Activated naive CD8-positive, alpha-beta T cell treated with anti-CD3 and anti-CD28 coated beads, Interleukin-2, amount 50 U/mL, for 24 hours (primary cell): ENCODE measurements at regions not wholly inside any gene's neighbourhood (a gene's known extent, or its start where the extent isn't known, plus 50 kb on each side); places are given as distances from the start of the nearest gene placed in this dataset.

Experiments
- ATAC-seq: fragments of 150-1000 bp; cut with Tn5 transposase; one replicate; pipeline ENCODE4 v1.10.0; 2021
- DNase-seq: peaks from one replicate; pipeline ENCODE4 v3.0.0; 2021
- H3K27ac Mint-ChIP-seq: one replicate; pipeline ENCODE4 v1.8.0; 2021; ENCODE audit warnings: mild to moderate bottlenecking, mixed read lengths
- H3K27me3 Mint-ChIP-seq: one replicate; pipeline ENCODE4 v1.8.0; 2021; ENCODE audit warnings: mixed read lengths
- H3K36me3 Mint-ChIP-seq: one replicate; pipeline ENCODE4 v1.8.0; 2021; ENCODE audit warnings: low read depth, mixed read lengths
- H3K4me1 Mint-ChIP-seq: one replicate; pipeline ENCODE4 v1.8.0; 2021; ENCODE audit warnings: mixed read lengths
- H3K4me3 Mint-ChIP-seq: one replicate; pipeline ENCODE4 v1.8.0; 2021; ENCODE audit warnings: mild to moderate bottlenecking, moderate library complexity, mixed read lengths
- H3K9me3 Mint-ChIP-seq: one replicate; pipeline ENCODE4 v1.8.0; 2021; ENCODE audit warnings: mixed read lengths

DNA sequence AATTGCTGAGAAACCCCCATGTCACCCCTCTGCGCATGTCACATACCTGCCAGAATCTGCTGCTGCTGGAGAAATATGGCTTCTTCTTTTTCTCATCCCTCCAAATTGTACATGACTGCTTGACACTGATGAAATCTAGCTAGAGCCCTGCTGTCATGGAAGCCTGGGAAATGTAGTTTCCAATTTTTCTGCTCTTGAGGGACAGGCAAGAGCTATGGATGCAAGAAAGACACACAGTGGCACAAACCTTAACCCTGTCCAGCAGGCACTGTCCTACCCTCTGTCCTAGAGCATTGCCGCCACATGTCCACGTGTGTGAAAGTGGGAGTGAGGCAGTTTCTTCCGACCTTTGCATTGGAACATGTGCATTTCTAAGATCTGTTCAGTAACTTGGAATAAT is 255.5 kb upstream of the SEMA6A start:
- Mint-ChIP-seq H3K4me1 (no peaks in the 10 kb centered on the region), H3K4me3 (no peak overlapping the region), H3K27me3 (peaks cover 1% of the 10 kb centered on the region), H3K36me3 (no peaks in the 10 kb centered on the region), H3K27ac (no peak overlapping the region), H3K9me3 (no peaks in the 10 kb centered on the region)
- ATAC-seq (no peak), DNase-seq (no peak)

DNA sequence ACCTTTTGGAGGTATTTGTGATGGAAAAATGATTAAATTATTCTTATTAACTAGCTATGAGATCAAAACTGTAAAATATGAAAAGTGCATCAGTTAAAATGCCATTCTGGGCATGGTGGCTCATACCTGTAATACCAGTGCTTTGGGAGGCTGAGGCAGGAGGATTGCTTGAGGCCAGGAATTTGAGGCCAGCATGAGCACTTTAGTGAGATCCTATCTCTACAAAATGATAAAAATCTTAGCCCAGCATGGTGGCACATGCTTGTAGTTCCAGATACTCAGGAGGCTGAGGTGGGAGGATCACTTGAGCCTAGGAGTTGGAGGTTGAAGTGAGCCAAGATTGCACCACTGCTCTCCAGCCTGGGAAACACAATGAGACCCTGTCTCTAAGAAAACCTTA is 252.5 kb upstream of the SEMA6A start:
- Mint-ChIP-seq H3K4me1 (no peaks in the 10 kb centered on the region), H3K36me3 (no peaks in the 10 kb centered on the region), H3K27ac (no peak overlapping the region), H3K9me3 (no peaks in the 10 kb centered on the region), H3K4me3 (no peak overlapping the region), H3K27me3 (peaks cover 1% of the 10 kb centered on the region)
- no peak for DNase-seq
- no peak for ATAC-seq

DNA sequence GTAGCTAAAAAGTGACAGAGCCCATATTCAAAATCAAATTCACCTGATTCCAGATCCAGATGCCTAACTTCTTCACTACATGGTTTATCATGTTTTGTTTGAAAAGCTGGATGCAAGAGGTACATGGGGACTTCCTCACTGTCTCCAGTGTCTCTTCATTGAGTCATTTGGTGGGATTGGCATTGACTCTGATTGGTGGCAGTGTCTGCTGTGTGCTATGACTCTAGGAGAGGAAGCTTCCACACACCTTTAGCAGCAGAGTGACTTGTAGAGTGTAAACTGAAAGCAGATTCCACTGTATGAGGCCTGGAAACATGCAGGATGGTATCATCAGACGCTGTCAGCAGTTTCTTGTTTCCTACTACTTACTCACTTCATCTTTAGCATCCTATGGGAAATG is 250.9 kb upstream of the SEMA6A start:
- no peak overlapping the region for H3K4me3 Mint-ChIP-seq
- no peaks in the 10 kb centered on the region for H3K36me3 Mint-ChIP-seq
- ATAC-seq (no peak), DNase-seq (no peak)
- H3K4me1 Mint-ChIP-seq = no peaks in the 10 kb centered on the region
- no peak overlapping the region for H3K27ac Mint-ChIP-seq
- H3K9me3 Mint-ChIP-seq = no peaks in the 10 kb centered on the region
- H3K27me3 Mint-ChIP-seq = peaks cover 1% of the 10 kb centered on the region

DNA sequence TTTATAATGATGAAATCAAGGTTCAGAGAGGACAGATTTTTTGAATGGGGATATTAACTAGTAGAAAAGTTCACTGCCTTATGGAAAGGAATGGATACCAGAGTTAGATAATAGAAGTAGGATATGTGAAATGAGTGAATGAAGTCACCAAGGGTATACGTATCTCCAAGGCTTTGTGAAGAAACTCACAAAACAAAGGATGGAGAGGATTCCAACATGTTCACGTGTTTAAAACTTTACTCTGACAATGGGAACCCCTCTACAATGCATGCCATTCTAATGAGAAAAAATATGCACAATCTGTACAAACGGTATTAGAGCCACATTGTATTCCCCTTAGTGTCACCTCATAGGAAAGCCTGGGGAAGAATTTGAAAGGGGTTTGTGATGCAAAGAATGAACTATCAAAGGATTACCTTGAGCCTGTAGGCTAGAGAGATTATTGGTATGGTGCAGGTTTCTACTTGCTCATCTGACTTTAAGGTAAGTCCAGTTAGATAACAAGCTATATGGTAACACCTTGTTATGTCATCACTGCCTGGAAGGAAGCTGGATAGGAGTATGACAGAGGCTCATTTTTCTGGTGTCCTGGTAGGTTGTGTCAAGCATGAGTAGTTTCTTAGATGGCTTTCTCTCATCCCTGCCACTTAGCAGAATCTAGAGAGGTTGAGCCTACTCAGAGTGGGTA is 250.3 kb upstream of the SEMA6A start:
- Mint-ChIP-seq H3K27ac (no peak overlapping the region), H3K4me3 (no peak overlapping the region), H3K27me3 (peaks cover 1% of the 10 kb centered on the region), H3K4me1 (no peaks in the 10 kb centered on the region), H3K36me3 (no peaks in the 10 kb centered on the region), H3K9me3 (no peaks in the 10 kb centered on the region)
- no peak for ATAC-seq
- no peak for DNase-seq

DNA sequence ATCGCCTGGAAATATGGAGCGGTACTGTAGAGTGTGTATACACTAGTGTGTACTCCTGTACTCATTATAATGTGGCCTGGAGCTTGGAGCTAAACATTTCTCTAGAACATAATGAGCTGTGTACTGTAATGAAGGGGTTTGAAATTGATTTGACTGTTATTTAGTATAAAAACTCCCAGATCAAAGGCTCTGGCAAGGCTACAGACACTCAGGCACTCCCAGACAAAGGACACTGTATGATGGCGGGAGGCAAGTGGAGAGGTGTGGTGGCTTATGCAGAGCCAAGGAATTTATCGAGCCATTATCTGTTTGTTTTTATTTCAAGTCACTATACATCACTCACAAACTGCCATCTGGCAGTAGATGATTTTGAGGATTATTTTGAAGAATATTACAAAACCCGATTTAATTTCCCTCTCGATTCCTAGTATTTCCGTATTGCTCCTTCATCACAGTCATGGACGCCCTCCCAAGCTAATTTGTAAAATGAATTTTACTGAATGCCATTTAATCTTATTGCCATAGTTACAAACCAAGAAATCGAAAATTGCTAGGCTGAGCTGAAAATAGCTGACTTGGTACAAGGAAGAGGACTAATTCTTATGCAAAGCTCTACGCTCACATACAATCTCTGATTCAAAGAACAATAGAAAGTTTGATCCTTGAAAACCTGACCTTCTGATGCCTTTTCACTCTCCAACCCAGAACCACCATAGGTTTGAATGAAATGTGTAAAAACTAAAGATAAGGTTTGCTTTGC is 240.2 kb upstream of the SEMA6A start:
- Mint-ChIP-seq H3K9me3 (peaks cover 3% of the 10 kb centered on the region), H3K27me3 (no peaks in the 10 kb centered on the region), H3K27ac (no peak overlapping the region), H3K36me3 (no peaks in the 10 kb centered on the region), H3K4me1 (no peaks in the 10 kb centered on the region), H3K4me3 (no peak overlapping the region)
- no peak for DNase-seq
- ATAC-seq = no peak

DNA sequence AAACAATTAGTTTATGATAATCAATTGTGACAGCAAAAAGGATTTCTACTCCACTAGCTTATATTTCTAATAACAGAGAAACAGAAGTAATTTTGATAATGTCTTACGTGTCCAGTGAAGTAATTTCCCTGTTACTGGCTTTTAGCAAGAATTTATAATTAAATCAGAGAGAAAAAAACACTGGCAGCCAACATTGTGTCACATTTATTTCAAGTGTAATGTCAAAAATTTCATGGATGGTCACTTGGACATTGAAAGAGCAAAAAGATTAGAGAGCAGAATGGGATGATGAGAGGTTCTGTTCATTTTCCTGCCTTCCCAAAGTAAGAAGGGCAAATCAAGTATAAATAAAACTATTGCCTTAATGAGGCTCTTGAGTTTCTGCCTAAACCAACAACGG is 239.3 kb upstream of the SEMA6A start:
- H3K4me1 Mint-ChIP-seq = no peaks in the 10 kb centered on the region
- no peak overlapping the region for H3K4me3 Mint-ChIP-seq
- H3K27me3 Mint-ChIP-seq = no peaks in the 10 kb centered on the region
- no peaks in the 10 kb centered on the region for H3K36me3 Mint-ChIP-seq
- ATAC-seq (no peak), DNase-seq (no peak)
- peaks cover 7% of the 10 kb centered on the region for H3K9me3 Mint-ChIP-seq
- no peak overlapping the region for H3K27ac Mint-ChIP-seq

DNA sequence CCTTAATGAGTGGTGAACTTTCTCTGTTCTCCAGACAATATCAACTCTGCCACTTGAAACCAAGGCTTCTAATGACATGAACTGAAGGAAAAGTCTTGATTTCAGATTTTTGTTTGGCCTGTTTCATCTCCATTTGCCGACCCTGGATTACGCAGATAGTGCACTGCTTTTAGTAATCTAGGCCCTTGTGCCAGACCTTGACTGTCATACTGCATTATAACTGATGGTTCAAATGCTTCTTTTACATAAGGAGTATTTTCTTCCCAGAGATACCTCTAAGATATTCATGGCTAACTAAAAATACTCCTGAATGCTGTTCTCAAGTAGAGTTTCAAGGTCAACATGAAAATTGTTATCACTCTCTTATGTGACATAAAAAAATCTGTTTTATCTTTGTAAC is 238.7 kb upstream of the SEMA6A start:
- peaks cover 7% of the 10 kb centered on the region for H3K9me3 Mint-ChIP-seq
- H3K4me1 Mint-ChIP-seq = no peaks in the 10 kb centered on the region
- H3K36me3 Mint-ChIP-seq = no peaks in the 10 kb centered on the region
- H3K4me3 Mint-ChIP-seq = no peak overlapping the region
- H3K27ac Mint-ChIP-seq = no peak overlapping the region
- DNase-seq (no peak), ATAC-seq (no peak)
- H3K27me3 Mint-ChIP-seq = no peaks in the 10 kb centered on the region

DNA sequence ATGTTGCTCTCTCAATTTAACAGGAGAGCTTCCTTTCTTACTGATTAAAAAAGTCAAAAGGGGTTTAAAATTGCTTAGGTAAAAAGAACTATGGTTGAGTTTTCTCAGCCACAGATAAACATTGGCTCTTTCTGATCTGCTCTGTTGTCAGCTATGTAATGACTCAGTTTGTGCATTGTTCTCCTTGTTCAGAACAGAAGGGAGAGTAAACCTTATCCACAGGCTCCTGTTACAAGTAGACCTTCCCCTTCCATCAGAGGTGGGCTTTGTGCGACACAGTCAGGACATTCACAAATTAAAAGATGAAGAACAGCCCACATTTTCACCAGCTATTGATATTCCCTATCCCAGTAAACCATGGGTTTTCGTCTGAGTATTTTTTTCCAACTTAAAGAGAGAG is 236.3 kb upstream of the SEMA6A start:
- no peaks in the 10 kb centered on the region for H3K36me3 Mint-ChIP-seq
- H3K27me3 Mint-ChIP-seq = no peaks in the 10 kb centered on the region
- H3K9me3 Mint-ChIP-seq = peaks cover 7% of the 10 kb centered on the region
- no peak for ATAC-seq
- no peak overlapping the region for H3K27ac Mint-ChIP-seq
- H3K4me1 Mint-ChIP-seq = no peaks in the 10 kb centered on the region
- no peak for DNase-seq
- H3K4me3 Mint-ChIP-seq = no peak overlapping the region

DNA sequence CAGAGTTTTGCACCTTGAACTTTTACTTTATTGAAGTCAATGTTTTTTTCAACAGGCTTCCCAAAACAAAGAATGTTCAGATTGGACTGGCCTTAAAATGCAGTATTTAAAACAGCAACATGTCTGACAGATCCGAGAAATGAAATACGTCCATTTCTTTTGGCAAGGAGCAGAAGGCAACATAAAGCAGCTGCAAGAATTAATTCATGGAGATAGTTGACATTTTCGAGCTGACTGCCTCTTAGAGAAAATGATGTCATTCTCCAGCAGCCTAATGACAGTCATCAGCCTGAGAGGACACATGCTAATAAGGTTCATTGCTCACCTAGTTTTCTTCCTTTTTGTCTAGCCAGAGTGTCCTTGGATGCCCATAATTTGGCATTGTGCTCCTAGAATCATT is 232.2 kb upstream of the SEMA6A start:
- no peak overlapping the region for H3K27ac Mint-ChIP-seq
- DNase-seq (no peak), ATAC-seq (no peak)
- H3K4me3 Mint-ChIP-seq = no peak overlapping the region
- no peaks in the 10 kb centered on the region for H3K36me3 Mint-ChIP-seq
- H3K9me3 Mint-ChIP-seq = peaks cover 4% of the 10 kb centered on the region
- H3K4me1 Mint-ChIP-seq = no peaks in the 10 kb centered on the region
- H3K27me3 Mint-ChIP-seq = no peaks in the 10 kb centered on the region

DNA sequence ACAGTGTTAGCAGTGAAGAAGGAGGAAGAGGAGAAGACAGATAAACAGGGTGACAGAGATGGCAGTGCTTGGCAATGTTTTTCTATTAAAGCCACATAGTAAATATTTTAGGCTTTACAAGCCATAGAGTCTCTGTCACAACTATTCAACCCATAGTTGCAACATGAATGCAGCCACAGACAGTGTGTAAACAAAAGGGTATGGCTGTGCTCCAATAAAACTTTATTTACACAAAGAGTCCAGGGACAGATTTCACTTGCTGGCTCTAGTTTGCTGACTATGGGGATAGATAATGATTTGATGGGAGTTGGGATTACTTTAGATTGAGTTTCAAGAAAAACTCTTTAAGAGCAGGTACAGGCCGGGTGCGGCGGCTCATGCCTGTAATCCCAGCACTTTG is 224.8 kb upstream of the SEMA6A start:
- Mint-ChIP-seq H3K4me1 (no peaks in the 10 kb centered on the region), H3K36me3 (no peaks in the 10 kb centered on the region), H3K27me3 (no peaks in the 10 kb centered on the region), H3K4me3 (no peak overlapping the region), H3K9me3 (peaks cover 7% of the 10 kb centered on the region), H3K27ac (no peak overlapping the region)
- DNase-seq (no peak), ATAC-seq (no peak)

DNA sequence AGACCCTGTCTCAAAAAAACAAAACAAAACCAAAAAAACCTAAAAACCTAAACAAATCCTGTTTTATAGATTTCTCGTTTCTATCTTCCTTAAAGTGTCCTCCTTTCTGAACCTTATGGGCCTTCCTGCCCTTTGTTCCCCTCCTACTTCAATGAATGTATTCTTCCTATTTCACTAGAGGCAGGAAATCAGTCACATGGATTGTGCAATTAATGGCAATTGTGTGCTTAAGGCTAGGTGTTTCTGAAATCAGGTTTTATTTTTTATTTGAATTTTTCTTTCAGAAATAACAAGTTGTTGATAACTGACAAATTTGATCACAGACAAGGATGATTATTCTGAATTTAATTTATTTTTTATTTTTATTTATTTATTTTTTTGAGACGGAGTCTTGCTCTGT is 220.6 kb upstream of the SEMA6A start:
- Mint-ChIP-seq H3K9me3 (peaks cover 3% of the 10 kb centered on the region), H3K4me1 (no peaks in the 10 kb centered on the region), H3K27ac (no peak overlapping the region), H3K27me3 (no peaks in the 10 kb centered on the region), H3K4me3 (no peak overlapping the region), H3K36me3 (no peaks in the 10 kb centered on the region)
- ATAC-seq (no peak), DNase-seq (no peak)

DNA sequence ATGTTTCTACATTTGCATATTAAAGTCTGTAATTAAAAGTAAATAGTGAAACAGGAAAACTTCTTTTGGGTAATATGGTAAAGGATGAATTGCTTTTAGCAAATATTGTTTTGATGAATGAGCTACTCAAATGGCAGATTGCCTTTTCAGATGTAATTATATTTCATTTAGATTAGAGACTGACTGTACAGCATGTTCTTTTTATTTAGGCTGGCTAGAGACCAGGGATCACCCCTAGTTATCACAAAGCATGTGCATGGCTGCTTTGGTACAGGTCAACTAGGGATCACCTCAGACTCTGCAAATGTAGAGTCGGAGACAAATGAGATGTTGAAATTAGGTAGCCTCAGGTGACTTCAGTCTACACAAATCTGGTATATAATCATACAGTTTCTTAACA is 214.9 kb upstream of the SEMA6A start:
- Mint-ChIP-seq H3K4me1 (no peaks in the 10 kb centered on the region), H3K9me3 (peaks cover 6% of the 10 kb centered on the region), H3K27me3 (no peaks in the 10 kb centered on the region), H3K36me3 (no peaks in the 10 kb centered on the region), H3K4me3 (no peak overlapping the region), H3K27ac (no peak overlapping the region)
- DNase-seq (no peak), ATAC-seq (no peak)

DNA sequence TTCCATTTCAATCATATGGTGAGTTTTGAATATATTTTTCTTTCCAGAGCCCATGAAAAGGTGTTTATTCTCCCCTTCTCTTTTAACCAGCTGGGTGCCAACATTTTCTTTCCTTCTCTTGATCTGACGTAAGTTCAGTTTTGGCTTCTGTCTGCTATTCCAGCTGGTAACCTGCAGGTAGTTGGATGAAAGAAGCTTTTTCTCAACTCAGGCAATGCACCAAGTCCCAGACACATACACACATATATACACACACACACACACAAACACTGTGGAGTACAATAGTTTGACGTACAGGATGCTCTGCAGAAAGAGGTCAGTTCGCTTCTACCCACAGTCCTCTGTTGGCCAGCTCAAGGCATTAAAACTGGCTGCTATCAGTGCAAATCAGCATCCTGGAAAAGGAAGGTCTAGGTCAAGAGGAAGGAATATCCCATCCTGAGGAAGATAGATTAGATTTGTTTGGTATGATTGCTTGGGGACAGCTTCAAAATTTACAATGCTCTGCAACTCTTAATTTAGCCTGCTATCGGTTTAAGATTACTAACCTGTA is 214.3 kb upstream of the SEMA6A start:
- Mint-ChIP-seq H3K27me3 (no peaks in the 10 kb centered on the region), H3K9me3 (peaks cover 6% of the 10 kb centered on the region), H3K36me3 (no peaks in the 10 kb centered on the region), H3K4me1 (no peaks in the 10 kb centered on the region), H3K27ac (no peak overlapping the region), H3K4me3 (no peak overlapping the region)
- ATAC-seq (no peak), DNase-seq (no peak)

DNA sequence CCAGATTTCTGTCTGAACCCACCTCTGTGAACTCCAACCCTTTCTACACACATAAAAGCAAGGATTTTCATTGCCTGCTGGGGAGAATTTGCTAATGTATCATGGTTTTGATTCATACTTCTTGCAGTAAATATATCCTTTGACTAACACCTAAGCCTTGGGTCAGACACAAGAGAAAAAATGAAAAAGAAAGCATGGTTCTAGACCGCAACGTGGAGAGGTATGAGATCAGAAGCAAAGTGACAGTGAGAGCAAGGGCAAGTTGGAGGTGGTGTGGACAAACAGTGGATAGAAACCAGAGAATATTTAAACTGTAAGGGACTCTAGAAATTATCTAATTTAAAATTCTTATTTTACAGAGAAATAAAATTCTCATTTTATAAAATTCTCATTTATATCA is 212.9 kb upstream of the SEMA6A start:
- Mint-ChIP-seq H3K4me1 (no peaks in the 10 kb centered on the region), H3K4me3 (no peak overlapping the region), H3K36me3 (no peaks in the 10 kb centered on the region), H3K27me3 (peaks cover 1% of the 10 kb centered on the region), H3K27ac (no peak overlapping the region), H3K9me3 (peaks cover 6% of the 10 kb centered on the region)
- DNase-seq = no peak
- ATAC-seq = no peak

DNA sequence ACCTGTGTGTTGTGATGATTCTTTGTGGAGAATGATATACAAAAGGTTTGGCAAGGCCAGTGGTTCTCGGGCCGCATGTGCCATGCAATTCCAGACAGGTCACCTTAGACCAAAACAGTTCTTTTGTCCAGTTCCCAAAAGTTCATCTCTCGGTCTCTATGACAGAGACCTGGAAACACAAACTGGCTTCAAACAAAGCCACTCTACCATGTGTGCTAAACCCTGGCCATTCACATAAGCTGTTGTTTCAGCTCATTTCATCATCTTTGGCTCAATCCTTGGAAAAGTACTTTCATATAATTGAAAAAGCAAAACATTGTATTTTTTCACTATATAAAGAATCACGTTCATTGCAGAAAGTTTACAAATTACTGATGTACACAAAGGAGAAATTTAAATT is 210.5 kb upstream of the SEMA6A start:
- DNase-seq = no peak

More for the DNA sequence above, 210.5 kb upstream of the SEMA6A start:
- no peak overlapping the region for H3K27ac Mint-ChIP-seq
- H3K36me3 Mint-ChIP-seq = no peaks in the 10 kb centered on the region
- peaks cover 6% of the 10 kb centered on the region for H3K9me3 Mint-ChIP-seq
- no peaks in the 10 kb centered on the region for H3K4me1 Mint-ChIP-seq
- ATAC-seq = no peak
- H3K27me3 Mint-ChIP-seq = peaks cover 1% of the 10 kb centered on the region
- H3K4me3 Mint-ChIP-seq = no peak overlapping the region
